Astrocyte (in vitro differentiated cells and primary cell): ENCODE measurements at regions not wholly inside any gene's neighbourhood (a gene's known extent, or its start where the extent isn't known, plus 50 kb on each side); places are given as distances from the start of the nearest gene placed in this dataset.

ENCODE experiments used
- DNase-seq: peaks from one replicate; pipeline ENCODE4 v3.0.0-alpha.2; 2010; ENCODE audit warnings: low read depth
- FAIRE-seq: peaks from 2 replicates; lab custom pipeline; 2011; peaks lifted over from hg19 to GRCh38; lab: Jason Lieb, UNC
- H2AFZ ChIP-seq: 2 replicates; pipeline ENCODE4 v1.6.0; 2012; ENCODE audit warnings: low read depth, low read length, inconsistent platforms
- H3K27ac ChIP-seq: 2 replicates; pipeline ENCODE4 v1.5.1; 2011; ENCODE audit warnings: low read depth, low read length, inconsistent platforms
- H3K27me3 ChIP-seq: 2 replicates; pipeline ENCODE4 v1.6.0; 2011; ENCODE audit warnings: low read length, inconsistent platforms; ENCODE audit not compliant: insufficient read depth
- H3K36me3 ChIP-seq: 2 replicates; pipeline ENCODE4 v1.5.1; 2011; ENCODE audit warnings: low read length, inconsistent platforms; ENCODE audit not compliant: insufficient read depth
- H3K4me1 ChIP-seq: 2 replicates; pipeline ENCODE4 v1.5.1; 2011; ENCODE audit warnings: low read length, inconsistent platforms; ENCODE audit not compliant: insufficient read depth
- H3K4me2 ChIP-seq: 2 replicates; pipeline ENCODE4 v1.6.0; 2012; ENCODE audit warnings: low read length, inconsistent platforms
- H3K4me3 ChIP-seq: 2 replicates; pipeline ENCODE4 v1.5.1; 2011; ENCODE audit warnings: low read depth, mild to moderate bottlenecking, low read length, inconsistent platforms; ENCODE audit not compliant: insufficient read depth
- H3K79me2 ChIP-seq: 2 replicates; pipeline ENCODE4 v1.6.0; 2012; ENCODE audit warnings: mild to moderate bottlenecking, low read length, inconsistent platforms; ENCODE audit not compliant: insufficient read depth
- H3K9ac ChIP-seq: 2 replicates; pipeline ENCODE4 v1.6.0; 2012; ENCODE audit warnings: mild to moderate bottlenecking, low read length, inconsistent platforms
- H3K9me3 ChIP-seq: 2 replicates; pipeline ENCODE4 v1.5.1; 2012; ENCODE audit warnings: low read depth, mild to moderate bottlenecking, low read length, inconsistent platforms; ENCODE audit not compliant: insufficient read depth
- H4K20me1 ChIP-seq: 2 replicates; pipeline ENCODE4 v1.6.0; 2012; ENCODE audit warnings: low read length, inconsistent platforms; ENCODE audit not compliant: insufficient read depth
- H3K27ac Mint-ChIP-seq: one replicate; pipeline ENCODE4 v1.8.0; 2021; ENCODE audit warnings: mild to moderate bottlenecking, mixed read lengths; ENCODE audit not compliant: unreplicated experiment
- H3K27me3 Mint-ChIP-seq: one replicate; pipeline ENCODE4 v1.8.0; 2021; ENCODE audit warnings: low read depth, mixed read lengths; ENCODE audit not compliant: unreplicated experiment
- H3K36me3 Mint-ChIP-seq: one replicate; pipeline ENCODE4 v1.8.0; 2021; ENCODE audit warnings: low read depth, mixed read lengths; ENCODE audit not compliant: unreplicated experiment
- H3K4me1 Mint-ChIP-seq: one replicate; pipeline ENCODE4 v1.8.0; 2021; ENCODE audit warnings: low read depth, mixed read lengths; ENCODE audit not compliant: unreplicated experiment
- H3K4me3 Mint-ChIP-seq: one replicate; pipeline ENCODE4 v1.8.0; 2021; ENCODE audit warnings: mild to moderate bottlenecking, moderate library complexity, mixed read lengths; ENCODE audit not compliant: unreplicated experiment
- H3K9me3 Mint-ChIP-seq: one replicate; pipeline ENCODE4 v1.8.0; 2021; ENCODE audit warnings: mild to moderate bottlenecking, mixed read lengths; ENCODE audit not compliant: unreplicated experiment
- EZH2 ChIP-seq: IDR thresholded peaks from 2 replicates; pipeline ENCODE4 v1.6.1; 2012; ENCODE audit warnings: mild to moderate bottlenecking, low read length, inconsistent platforms; ENCODE audit not compliant: insufficient read depth
- TF ChIP-seq, protein P1 (sequence below): IDR thresholded peaks from 2 replicates; pipeline ENCODE4 v1.5.1; 2011; ENCODE audit warnings: low read depth, mild to moderate bottlenecking, inconsistent platforms, low read length, moderate library complexity; ENCODE audit not compliant: insufficient read depth

- Histone ChIP-seq H3K27ac (no peak overlapping the region), H3K4me1 (no peaks in the 10 kb centered on the region), H4K20me1 (no peaks in the 10 kb centered on the region), H3K9ac (no peak overlapping the region), H3K9me3 (no peaks in the 10 kb centered on the region), H2AFZ (no peak overlapping the region), H3K4me3 (no peak overlapping the region), H3K4me2 (no peak overlapping the region), H3K27me3 (no peaks in the 10 kb centered on the region), H3K79me2 (no peaks in the 10 kb centered on the region), H3K36me3 (no peaks in the 10 kb centered on the region)
- no peaks in the 10 kb centered on the region for H3K36me3 Mint-ChIP-seq
- no peak overlapping the region for H3K27ac Mint-ChIP-seq
- no peak overlapping the region for H3K4me3 Mint-ChIP-seq
- no peaks in the 10 kb centered on the region for H3K27me3 Mint-ChIP-seq
- TF ChIP-seq, protein P1, sequence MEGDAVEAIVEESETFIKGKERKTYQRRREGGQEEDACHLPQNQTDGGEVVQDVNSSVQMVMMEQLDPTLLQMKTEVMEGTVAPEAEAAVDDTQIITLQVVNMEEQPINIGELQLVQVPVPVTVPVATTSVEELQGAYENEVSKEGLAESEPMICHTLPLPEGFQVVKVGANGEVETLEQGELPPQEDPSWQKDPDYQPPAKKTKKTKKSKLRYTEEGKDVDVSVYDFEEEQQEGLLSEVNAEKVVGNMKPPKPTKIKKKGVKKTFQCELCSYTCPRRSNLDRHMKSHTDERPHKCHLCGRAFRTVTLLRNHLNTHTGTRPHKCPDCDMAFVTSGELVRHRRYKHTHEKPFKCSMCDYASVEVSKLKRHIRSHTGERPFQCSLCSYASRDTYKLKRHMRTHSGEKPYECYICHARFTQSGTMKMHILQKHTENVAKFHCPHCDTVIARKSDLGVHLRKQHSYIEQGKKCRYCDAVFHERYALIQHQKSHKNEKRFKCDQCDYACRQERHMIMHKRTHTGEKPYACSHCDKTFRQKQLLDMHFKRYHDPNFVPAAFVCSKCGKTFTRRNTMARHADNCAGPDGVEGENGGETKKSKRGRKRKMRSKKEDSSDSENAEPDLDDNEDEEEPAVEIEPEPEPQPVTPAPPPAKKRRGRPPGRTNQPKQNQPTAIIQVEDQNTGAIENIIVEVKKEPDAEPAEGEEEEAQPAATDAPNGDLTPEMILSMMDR, result no peak
- no peak for TF ChIP-seq EZH2
- no peaks in the 10 kb centered on the region for H3K9me3 Mint-ChIP-seq
- DNase-seq, result no peak
- H3K4me1 Mint-ChIP-seq, result no peaks in the 10 kb centered on the region
- FAIRE-seq, result no peak
These were observed 121.7 kb upstream of the ZNF804B start for GRCh38 chr7:88637795-88638194.

- no peak for FAIRE-seq
These were observed 124.4 kb upstream of the ZNF804B start for GRCh38 chr7:88635149-88635548.

DNA sequence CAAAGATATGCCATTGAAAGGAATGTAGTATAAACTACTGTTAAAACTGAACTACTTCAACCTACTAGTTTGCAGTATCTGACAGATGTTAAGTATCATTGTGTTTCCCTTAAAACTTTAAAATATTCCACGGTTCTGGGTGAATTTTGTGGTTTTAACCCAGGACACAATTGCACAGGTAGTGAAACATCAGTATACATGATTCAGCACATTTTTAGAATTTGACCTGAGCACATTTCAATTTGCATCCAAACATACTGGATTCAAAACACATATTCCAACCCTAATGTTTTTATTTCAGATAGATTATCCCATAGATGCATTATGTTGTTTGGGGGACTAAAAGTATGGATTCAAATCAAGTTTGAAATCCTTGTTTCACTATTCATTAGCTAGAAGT lies 129.9 kb upstream of the ZNF804B start:
- H3K4me1 Mint-ChIP-seq, result no peaks in the 10 kb centered on the region
- H3K4me1 ChIP-seq, result no peaks in the 10 kb centered on the region
- no peaks in the 10 kb centered on the region for H3K27me3 ChIP-seq
- no peak for DNase-seq
- no peak overlapping the region for H3K9ac ChIP-seq
- no peak overlapping the region for H3K4me2 ChIP-seq
- H4K20me1 ChIP-seq, result no peaks in the 10 kb centered on the region
- no peak for TF ChIP-seq EZH2
- TF ChIP-seq, protein P1, result no peak
- no peak overlapping the region for H3K4me3 ChIP-seq
- no peak overlapping the region for H3K4me3 Mint-ChIP-seq
- H3K27ac Mint-ChIP-seq, result no peak overlapping the region
- no peak overlapping the region for H3K27ac ChIP-seq
- no peaks in the 10 kb centered on the region for H3K79me2 ChIP-seq
- no peaks in the 10 kb centered on the region for H3K27me3 Mint-ChIP-seq
- peaks cover 1% of the 10 kb centered on the region for H3K9me3 Mint-ChIP-seq
- H3K36me3 ChIP-seq, result no peaks in the 10 kb centered on the region
- H3K9me3 ChIP-seq, result no peaks in the 10 kb centered on the region
- H3K36me3 Mint-ChIP-seq, result no peaks in the 10 kb centered on the region
- H2AFZ ChIP-seq, result no peak overlapping the region
- FAIRE-seq, result no peak

More at GRCh38 chr7:88635149-88635548, 124.4 kb upstream of the ZNF804B start:
- Histone ChIP-seq H3K36me3 (no peaks in the 10 kb centered on the region), H3K4me3 (no peak overlapping the region), H4K20me1 (no peaks in the 10 kb centered on the region), H3K79me2 (no peaks in the 10 kb centered on the region), H3K27ac (no peak overlapping the region), H2AFZ (no peak overlapping the region), H3K9ac (no peak overlapping the region), H3K9me3 (no peaks in the 10 kb centered on the region), H3K4me2 (no peak overlapping the region), H3K4me1 (no peaks in the 10 kb centered on the region), H3K27me3 (no peaks in the 10 kb centered on the region)
- H3K27me3 Mint-ChIP-seq, result no peaks in the 10 kb centered on the region
- H3K4me3 Mint-ChIP-seq, result no peak overlapping the region
- TF ChIP-seq EZH2, result no peak
- TF ChIP-seq, protein P1, result no peak
- no peak for DNase-seq
- H3K27ac Mint-ChIP-seq, result no peak overlapping the region
- peaks cover 1% of the 10 kb centered on the region for H3K9me3 Mint-ChIP-seq
- no peaks in the 10 kb centered on the region for H3K36me3 Mint-ChIP-seq
- no peaks in the 10 kb centered on the region for H3K4me1 Mint-ChIP-seq
